K562 (cell line): ENCODE measurements at regions not wholly inside any gene's neighbourhood (a gene's known extent, or its start where the extent isn't known, plus 50 kb on each side); places are given as distances from the start of the nearest gene placed in this dataset.

ENCODE experiments used
- CLOCK ChIP-seq: fragments of 250-450 bp; sonication (Bioruptor Pico); IDR thresholded peaks from 2 replicates; pipeline ENCODE4 v1.4.0; 2020; ENCODE audit warnings: mild to moderate bottlenecking, moderate library complexity, borderline replicate concordance
- ELK3 ChIP-seq: fragments of 450-650 bp; formaldehyde crosslinking; IDR thresholded peaks from 2 replicates; pipeline ENCODE4 v1.4.0; 2020; ENCODE audit warnings: mild to moderate bottlenecking
- GTF3C2 ChIP-seq: IDR thresholded peaks from 3 replicates; pipeline ENCODE4 v1.6.1; 2011; ENCODE audit warnings: borderline replicate concordance, mild to moderate bottlenecking, moderate library complexity; ENCODE audit not compliant: insufficient read length; ENCODE audit errors: extremely low read depth
- HES1 ChIP-seq: fragments of 450-650 bp; IDR thresholded peaks from 2 replicates; pipeline ENCODE4 v1.6.1; 2016; ENCODE audit warnings: low read depth, mild to moderate bottlenecking, moderate library complexity
- ID3 ChIP-seq, 2 experiments: fragments of 250-450 bp in 1 of 2; fragments of 450-650 bp in 1 of 2; sonication (Bioruptor Pico) in 1 of 2; IDR thresholded peaks; 2 replicates each; pipeline versions ENCODE4 v1.6.1 to v1.8.0; 2016 to 2021; ENCODE audit warnings: mild to moderate bottlenecking in 2 of 2, moderate library complexity in 2 of 2, missing compliant biosample characterization in 1 of 2, missing genetic modification characterization in 1 of 2
- IRF2 ChIP-seq: sonication (generic); formaldehyde crosslinking; IDR thresholded peaks from 2 replicates; pipeline ENCODE4 v1.8.1; 2022; ENCODE audit warnings: mild to moderate bottlenecking, missing genetic modification reagents
- NCOA1 ChIP-seq: fragments of 450-650 bp; IDR thresholded peaks from 2 replicates; pipeline ENCODE4 v1.6.1; 2016; ENCODE audit warnings: low read depth
- NKRF ChIP-seq: fragments of 450-650 bp; IDR thresholded peaks from 2 replicates; pipeline ENCODE4 v1.6.1; 2016; ENCODE audit warnings: borderline replicate concordance
- PURB ChIP-seq: sonication (generic); formaldehyde crosslinking; IDR thresholded peaks from 2 replicates; pipeline ENCODE4 v1.9.0; 2021; ENCODE audit warnings: low read depth, mild to moderate bottlenecking, missing genetic modification reagents
- RBM34 ChIP-seq: fragments of 200-400 bp; formaldehyde crosslinking; IDR thresholded peaks from 2 replicates; pipeline ENCODE4 v1.6.1; 2018; ENCODE audit warnings: low read length, borderline replicate concordance; ENCODE audit not compliant: insufficient read depth
- SRSF9 ChIP-seq: fragments of 200-400 bp; formaldehyde crosslinking; IDR thresholded peaks from 2 replicates; pipeline ENCODE4 v1.6.1; 2017; ENCODE audit warnings: low read depth, low read length, borderline replicate concordance
- ZNF280A ChIP-seq: fragments of 450-650 bp; IDR thresholded peaks from 2 replicates; pipeline ENCODE4 v1.6.1; 2018; ENCODE audit warnings: mild to moderate bottlenecking, low read depth; ENCODE audit not compliant: partially characterized antibody
- TF ChIP-seq, protein P1 (sequence below): fragments of 250-450 bp; sonication (Bioruptor Pico); IDR thresholded peaks from 2 replicates; pipeline ENCODE4 v1.5.0; 2021

- TF ChIP-seq PURB (CRISPR knock-in tag) (no peak), GTF3C2 (no peak), CLOCK (no peak), ID3 (CRISPR knock-in tag; IDR thresholded peaks at IDR 0.05) (no peak), ID3 (tag; IDR thresholded peaks at IDR 0.05) (no peak), SRSF9 (no peak), HES1 (no peak), NKRF (no peak), NCOA1 (no peak), ZNF280A (no peak), RBM34 (no peak), IRF2 (CRISPR knock-in tag) (no peak), ELK3 (CRISPR knock-in tag) (no peak)
- TF ChIP-seq, protein P1, sequence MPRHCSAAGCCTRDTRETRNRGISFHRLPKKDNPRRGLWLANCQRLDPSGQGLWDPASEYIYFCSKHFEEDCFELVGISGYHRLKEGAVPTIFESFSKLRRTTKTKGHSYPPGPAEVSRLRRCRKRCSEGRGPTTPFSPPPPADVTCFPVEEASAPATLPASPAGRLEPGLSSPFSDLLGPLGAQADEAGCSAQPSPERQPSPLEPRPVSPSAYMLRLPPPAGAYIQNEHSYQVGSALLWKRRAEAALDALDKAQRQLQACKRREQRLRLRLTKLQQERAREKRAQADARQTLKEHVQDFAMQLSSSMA (CRISPR knock-in tag): no peak
These were observed 258.8 kb upstream of the NUDT12 start (continued) for GRCh38 chr5:103821361-103821760.
